ENCODE measurements at regions not wholly inside any gene's neighbourhood (a gene's known extent, or its start where the extent isn't known, plus 50 kb on each side); places are given as distances from the start of the nearest gene placed in this dataset.

GRCh38 chr22:49657974-49658590 lies 169.6 kb downstream of the BRD1 start:
- DNase-seq = no peak

GRCh38 chr22:49657275-49657973 lies 170.2 kb downstream of the BRD1 start:
- DNase-seq = peak; percentile 81

- DNase-seq = peak; percentile 59
These were observed 170.8 kb downstream of the BRD1 start for GRCh38 chr22:49656883-49657274.

GRCh38 chr22:49656291-49656851 lies 171.3 kb downstream of the BRD1 start:
- DNase-seq = no peak

GRCh38 chr22:49655168-49655812 lies 172.4 kb downstream of the BRD1 start:
- DNase-seq = no peak

GRCh38 chr22:49650336-49651241 lies 177.1 kb downstream of the BRD1 start:
- DNase-seq = no peak

- no peak for DNase-seq
These were observed 178.3 kb downstream of the BRD1 start for GRCh38 chr22:49649166-49650068.

- no peak for DNase-seq
These were observed 179.6 kb downstream of the BRD1 start for GRCh38 chr22:49648053-49648452.

GRCh38 chr22:49647627-49648026 lies 180.0 kb downstream of the BRD1 start:
- no peak for DNase-seq

GRCh38 chr22:49646876-49647275 lies 180.8 kb downstream of the BRD1 start:
- DNase-seq = no peak

- DNase-seq = no peak
These were observed 181.7 kb downstream of the BRD1 start for GRCh38 chr22:49645791-49646550.

- no peak for DNase-seq
These were observed 182.4 kb downstream of the BRD1 start for GRCh38 chr22:49645257-49645656.

GRCh38 chr22:49643998-49644397 lies 183.7 kb downstream of the BRD1 start:
- DNase-seq = no peak

GRCh38 chr22:49643466-49643865 lies 184.2 kb downstream of the BRD1 start:
- no peak for DNase-seq

GRCh38 chr22:49642741-49643140 lies 184.9 kb downstream of the BRD1 start:
- no peak for DNase-seq

GRCh38 chr22:49642331-49642730 lies 185.3 kb downstream of the BRD1 start:
- no peak for DNase-seq

GRCh38 chr22:49641770-49642313 lies 185.8 kb downstream of the BRD1 start:
- DNase-seq = no peak

GRCh38 chr22:49640366-49641095 lies 187.1 kb downstream of the BRD1 start:
- no peak for DNase-seq

- DNase-seq = no peak
These were observed 187.7 kb downstream of the BRD1 start for GRCh38 chr22:49639956-49640355.

- no peak for DNase-seq
These were observed 188.9 kb downstream of the BRD1 start for GRCh38 chr22:49638788-49639187.
